Prostate gland (tissue), 2 donors: ENCODE measurements at regions not wholly inside any gene's neighbourhood (a gene's known extent, or its start where the extent isn't known, plus 50 kb on each side); places are given as distances from the start of the nearest gene placed in this dataset.

Source experiments
- CTCF ChIP-seq, 4 experiments: fragments of 200-600 bp in 2 of 4; fragments of 450-650 bp in 2 of 4; sonication (generic) in 2 of 4; IDR thresholded peaks; 1 replicate in 3 of 4; 2 replicates in 1 of 4; pipeline ENCODE4 v1.5.1; 2016 to 2019; ENCODE audit warnings: antibody characterized with exemption in 4 of 4, mild to moderate bottlenecking in 2 of 4, moderate library complexity in 2 of 4
- POLR2AphosphoS5 ChIP-seq: sonication (generic); formaldehyde crosslinking; IDR thresholded peaks from one replicate; pipeline ENCODE4 v1.6.1; 2017; ENCODE audit warnings: antibody characterized with exemption

- TF ChIP-seq CTCF (IDR thresholded peaks at IDR 0.05) (no peak), POLR2AphosphoS5 (no peak)
These were observed 475.6 kb downstream of the KLF12 start for GRCh38 chr13:73658639-73659038.
